ENCODE measurements at regions not wholly inside any gene's neighbourhood (a gene's known extent, or its start where the extent isn't known, plus 50 kb on each side); places are given as distances from the start of the nearest gene placed in this dataset.
"Not testable (repeated sequence)": the region's sequence is repeated elsewhere in the genome, so short reads cannot be mapped to it uniquely, and the experiment has no call there.

DNA sequence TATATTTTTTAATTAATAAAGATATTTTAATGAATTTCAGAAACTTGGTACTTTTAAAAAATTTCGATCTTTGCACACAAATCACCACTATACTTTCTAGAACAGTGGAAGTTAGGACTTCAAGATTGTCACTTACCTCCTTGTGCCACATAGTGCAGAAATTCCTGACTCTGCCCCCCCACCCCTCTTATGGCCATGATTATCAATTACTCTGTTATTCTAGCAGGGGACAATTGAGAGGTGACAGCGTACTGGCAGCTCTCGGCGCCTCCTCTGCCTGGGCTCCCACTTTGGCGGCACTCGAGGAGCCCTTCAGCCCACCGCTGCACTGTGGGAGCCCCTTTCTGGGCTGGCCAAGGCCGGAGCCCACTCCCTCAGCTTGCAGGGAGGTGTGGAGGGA, 325.9 kb downstream of the PPP1R3A start:
- ATAC-seq; H3K9me3 Mint-ChIP-seq; DNase-seq (ENCODE audit: low spot score in 2 of 2); H3K36me3 Mint-ChIP-seq; H3K27ac Mint-ChIP-seq: not testable (repeated sequence)

DNA sequence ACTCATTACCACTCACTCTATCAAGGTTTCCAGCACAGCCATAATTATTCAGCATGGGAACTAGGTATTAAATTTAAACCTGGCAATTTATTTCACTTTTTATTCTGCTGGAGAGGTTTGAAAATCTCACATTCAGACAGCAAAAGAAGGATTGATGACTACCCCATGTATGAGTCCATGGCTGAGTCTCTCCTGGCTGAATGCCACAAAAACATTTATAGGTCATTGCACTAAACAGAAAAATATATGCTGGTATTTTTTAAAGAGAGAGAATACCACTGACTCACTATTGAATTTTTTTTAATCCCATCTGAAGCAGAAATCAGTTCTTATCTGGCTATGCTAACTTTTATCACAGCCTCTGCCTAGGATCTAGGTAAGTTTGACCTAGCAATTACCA, 336.3 kb downstream of the PPP1R3A start:
- Mint-ChIP-seq H3K27ac (no peak overlapping the region), H3K36me3 (no peaks in the 10 kb centered on the region), H3K9me3 (peaks cover 0 to 4% of the 10 kb centered on the region in 2 donors)
- no peak for DNase-seq (ENCODE audit: low spot score in 2 of 2)
- ATAC-seq, result no peak

DNA sequence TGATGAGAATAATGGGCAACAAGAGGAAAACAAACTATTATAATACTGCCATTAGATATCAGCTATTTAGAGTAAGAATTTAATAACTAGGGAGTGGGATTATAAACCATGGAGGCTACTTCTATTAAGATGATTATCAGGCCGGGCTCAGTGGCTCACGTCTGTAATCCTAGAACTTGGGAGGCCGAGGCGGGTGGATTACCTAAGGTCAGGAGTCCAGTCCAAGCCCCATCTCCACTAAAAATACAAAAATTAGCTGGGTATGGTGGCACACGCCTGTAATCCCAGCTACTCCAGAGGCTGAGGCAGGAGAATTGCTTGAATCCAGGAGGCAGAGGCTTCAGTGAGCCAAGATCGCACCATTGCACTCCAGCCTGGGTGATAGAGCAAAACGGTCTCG, 355.6 kb downstream of the PPP1R3A start:
- H3K36me3 Mint-ChIP-seq; H3K27ac Mint-ChIP-seq; H3K9me3 Mint-ChIP-seq; ATAC-seq; DNase-seq (ENCODE audit: low spot score in 2 of 2): not testable (repeated sequence)

DNA sequence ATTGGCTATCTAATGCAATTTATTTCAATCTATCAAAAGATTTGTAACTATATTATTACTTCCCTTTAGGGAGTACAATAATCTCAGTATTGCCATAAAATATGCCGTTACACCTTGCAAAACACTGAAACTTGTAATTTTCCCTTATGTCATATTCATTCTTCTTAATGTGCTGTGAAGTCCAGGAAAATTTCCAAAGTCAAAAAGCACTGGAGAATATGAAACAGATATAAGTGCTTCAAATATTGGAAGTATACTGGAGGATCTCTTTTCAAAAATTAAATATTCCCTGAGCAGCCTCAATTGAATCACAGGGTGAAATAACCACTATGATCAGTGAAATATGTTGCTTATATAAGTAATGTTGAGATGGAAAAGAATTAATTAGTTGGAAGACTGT, 356.0 kb downstream of the PPP1R3A start:
- H3K36me3 Mint-ChIP-seq, result no peaks in the 10 kb centered on the region
- H3K9me3 Mint-ChIP-seq, result no peaks in the 10 kb centered on the region
- ATAC-seq, result no peak
- no peak for DNase-seq (ENCODE audit: low spot score in 2 of 2)
- H3K27ac Mint-ChIP-seq, result no peak overlapping the region

DNA sequence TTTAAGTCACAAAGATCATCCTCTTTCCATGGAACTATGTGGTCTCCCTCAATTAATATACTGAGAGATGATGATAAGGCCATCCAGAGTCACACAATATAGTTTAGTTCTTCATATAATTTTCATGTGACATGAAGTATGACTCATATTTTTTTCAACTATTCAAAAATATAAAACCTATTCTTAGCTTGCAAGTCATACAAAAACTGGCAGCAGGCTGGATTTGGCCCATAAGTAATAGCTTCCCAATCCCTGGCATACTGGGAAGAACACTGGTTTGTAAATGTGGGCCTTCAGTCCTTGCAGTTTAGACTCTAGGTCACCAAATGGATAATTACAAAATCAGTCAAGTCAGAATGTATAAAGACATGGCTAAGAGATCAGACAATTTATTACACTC, 356.6 kb downstream of the PPP1R3A start:
- Mint-ChIP-seq H3K27ac (no peak overlapping the region), H3K9me3 (no peaks in the 10 kb centered on the region), H3K36me3 (no peaks in the 10 kb centered on the region)
- DNase-seq (ENCODE audit: low spot score in 2 of 2) (no peak), ATAC-seq (no peak)

DNA sequence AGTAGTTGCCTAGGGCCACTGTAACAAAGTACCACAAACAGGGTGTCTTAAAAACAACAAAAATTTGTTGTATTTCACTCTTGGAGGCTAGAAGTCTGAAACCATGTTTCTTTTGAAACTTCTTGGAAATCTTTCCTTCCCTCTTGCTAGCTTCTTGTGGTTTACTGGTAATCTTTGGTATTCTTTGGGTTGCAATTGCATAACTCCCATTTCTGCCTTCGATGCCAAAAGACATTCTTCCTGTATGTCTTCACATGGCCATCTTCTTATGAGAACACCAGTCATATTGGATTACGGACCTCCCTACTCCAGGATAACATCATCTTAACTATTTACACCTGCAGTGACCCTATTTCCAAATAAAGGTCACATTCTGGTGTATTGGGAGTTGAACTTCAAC, 357.4 kb downstream of the PPP1R3A start:
- Mint-ChIP-seq H3K36me3 (no peaks in the 10 kb centered on the region), H3K9me3 (no peaks in the 10 kb centered on the region), H3K27ac (no peak overlapping the region)
- DNase-seq (ENCODE audit: low spot score in 2 of 2) (no peak), ATAC-seq (no peak)

DNA sequence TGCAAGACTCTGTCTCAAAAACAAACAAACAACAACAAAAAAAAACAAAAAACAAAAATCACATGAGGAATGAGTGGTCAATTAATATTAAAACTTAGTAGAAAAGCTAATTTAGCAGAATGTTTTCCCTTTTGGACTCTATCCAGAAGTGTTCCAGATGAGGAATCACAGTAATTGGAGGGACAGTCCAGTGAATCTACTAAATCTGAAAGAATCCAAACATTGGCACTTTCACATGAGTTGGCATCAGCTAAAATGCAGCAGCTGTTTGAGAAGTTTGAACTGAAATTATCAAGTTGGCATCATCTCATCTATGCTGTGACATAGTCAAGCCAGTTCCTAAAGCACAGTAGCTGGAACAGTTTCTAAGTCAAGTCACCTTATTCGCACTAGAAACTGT, 367.8 kb downstream of the PPP1R3A start:
- no peak overlapping the region for H3K27ac Mint-ChIP-seq
- ATAC-seq, result no peak
- no peak for DNase-seq (ENCODE audit: low spot score in 2 of 2)
- peaks cover 3 to 5% of the 10 kb centered on the region in 2 donors for H3K9me3 Mint-ChIP-seq
- no peaks in the 10 kb centered on the region for H3K36me3 Mint-ChIP-seq

DNA sequence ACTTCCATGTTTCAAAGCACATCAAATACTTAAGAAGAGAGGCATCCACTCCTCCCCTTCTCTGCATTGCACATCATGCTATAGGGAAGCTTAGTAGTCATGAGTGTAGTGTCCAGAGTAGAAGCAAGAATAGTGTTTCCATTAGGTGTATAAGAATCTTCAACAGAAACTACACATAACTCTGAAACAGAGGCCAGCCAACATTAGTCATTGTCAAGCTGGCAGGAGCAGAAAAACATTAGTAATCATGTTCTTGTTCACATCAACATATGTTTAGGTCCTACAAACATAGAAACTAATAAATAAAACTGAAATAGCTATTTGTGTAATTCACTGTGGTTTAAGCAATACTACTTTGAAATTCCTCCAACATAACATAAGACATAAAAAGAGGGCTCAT, 370.2 kb downstream of the PPP1R3A start:
- peaks cover 5 to 7% of the 10 kb centered on the region in 2 donors for H3K9me3 Mint-ChIP-seq
- ATAC-seq (no peak), DNase-seq (ENCODE audit: low spot score in 2 of 2) (no peak)
- no peak overlapping the region for H3K27ac Mint-ChIP-seq
- H3K36me3 Mint-ChIP-seq, result no peaks in the 10 kb centered on the region

DNA sequence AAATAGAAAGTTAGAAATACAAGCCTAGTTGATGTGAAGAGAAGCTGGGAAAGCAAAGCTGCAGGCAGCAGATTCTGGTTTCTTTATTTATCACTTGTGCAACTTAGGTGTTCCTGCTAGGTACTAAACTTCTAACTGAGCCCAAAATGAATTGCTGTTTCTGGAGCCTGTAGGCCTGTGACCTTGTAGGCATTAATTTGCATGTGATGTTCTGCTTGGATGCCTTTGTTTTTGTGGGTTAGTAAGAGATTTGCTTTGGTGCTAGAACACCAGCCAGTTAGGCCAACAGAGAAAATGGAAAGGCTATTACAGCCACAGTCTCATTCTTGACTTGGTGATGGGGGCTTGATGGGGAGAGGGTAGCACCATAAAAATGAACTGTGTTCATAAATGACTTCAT, 370.7 kb downstream of the PPP1R3A start:
- no peak overlapping the region for H3K27ac Mint-ChIP-seq
- ATAC-seq (no peak), DNase-seq (ENCODE audit: low spot score in 2 of 2) (no peak)
- peaks cover 5 to 7% of the 10 kb centered on the region in 2 donors for H3K9me3 Mint-ChIP-seq
- no peaks in the 10 kb centered on the region for H3K36me3 Mint-ChIP-seq

DNA sequence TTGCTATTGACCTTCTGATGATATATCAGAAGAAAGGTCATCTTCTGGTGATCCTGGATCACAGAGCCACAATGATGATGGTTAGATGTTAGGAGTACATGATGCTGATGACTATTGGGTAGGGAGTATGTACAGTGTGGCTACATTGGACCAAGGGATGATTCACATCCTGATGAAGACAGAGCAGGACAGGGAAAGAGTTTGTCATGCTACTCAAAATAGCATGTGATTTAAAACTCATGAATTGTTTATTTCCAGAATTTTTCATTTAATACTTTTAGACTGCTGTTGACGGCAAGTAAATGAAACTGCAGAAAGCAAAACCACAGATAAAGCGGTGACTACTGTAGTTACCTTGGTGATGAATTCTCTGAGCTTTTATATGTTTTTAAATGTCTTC, 397.3 kb downstream of the PPP1R3A start:
- Mint-ChIP-seq H3K9me3 (peaks cover 13 to 14% of the 10 kb centered on the region in 2 donors), H3K36me3 (no peaks in the 10 kb centered on the region), H3K27ac (no peak overlapping the region)
- DNase-seq (ENCODE audit: low spot score in 2 of 2) (no peak), ATAC-seq (no peak)

DNA sequence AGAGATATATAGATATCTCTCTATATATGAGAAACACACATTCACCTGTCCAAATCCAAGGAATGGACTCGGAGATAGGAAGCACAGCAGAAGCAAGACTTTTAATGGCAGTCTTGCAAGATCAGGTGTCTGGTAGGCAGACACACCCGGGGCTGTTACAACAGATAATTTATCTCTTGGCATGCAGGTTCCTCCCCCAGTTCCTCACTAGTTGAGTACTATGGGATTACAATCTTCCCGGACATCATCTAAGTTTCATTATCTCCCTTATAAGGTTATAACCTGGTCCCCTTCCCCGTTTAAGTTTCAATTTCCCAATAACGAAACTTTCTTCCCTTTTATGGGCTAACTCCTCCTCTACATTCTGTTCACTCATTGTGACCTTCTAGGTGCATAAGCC, 399.3 kb downstream of the PPP1R3A start:
- Mint-ChIP-seq H3K9me3 (peaks cover 14 to 21% of the 10 kb centered on the region in 2 donors), H3K27ac (no peak overlapping the region), H3K36me3 (no peaks in the 10 kb centered on the region)
- no peak for ATAC-seq
- no peak for DNase-seq (ENCODE audit: low spot score in 2 of 2)

DNA sequence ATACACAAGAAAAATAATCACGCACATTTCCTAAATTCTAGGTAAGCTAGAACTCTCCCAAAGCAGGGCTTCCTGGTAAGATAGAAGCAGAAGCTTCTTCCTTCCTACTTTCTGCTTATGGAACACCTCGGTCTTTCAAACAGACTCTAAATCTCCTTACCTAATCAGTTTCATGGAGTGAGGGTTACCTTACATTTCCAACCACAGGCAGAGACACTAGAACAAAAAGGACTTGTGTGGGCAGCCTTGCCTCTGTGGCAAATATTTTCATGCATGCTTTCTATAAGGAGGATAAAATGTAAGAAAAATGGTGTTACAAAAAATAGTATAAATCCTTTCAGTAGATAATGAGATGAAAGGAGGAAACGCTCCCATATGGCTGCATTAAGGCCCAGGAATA, 386.3 kb upstream of the SMIM30 start:
- Mint-ChIP-seq H3K36me3 (no peaks in the 10 kb centered on the region), H3K9me3 (peaks cover 10 to 15% of the 10 kb centered on the region in 2 donors), H3K27ac (no peak overlapping the region)
- ATAC-seq (no peak), DNase-seq (ENCODE audit: low spot score in 2 of 2) (no peak)

DNA sequence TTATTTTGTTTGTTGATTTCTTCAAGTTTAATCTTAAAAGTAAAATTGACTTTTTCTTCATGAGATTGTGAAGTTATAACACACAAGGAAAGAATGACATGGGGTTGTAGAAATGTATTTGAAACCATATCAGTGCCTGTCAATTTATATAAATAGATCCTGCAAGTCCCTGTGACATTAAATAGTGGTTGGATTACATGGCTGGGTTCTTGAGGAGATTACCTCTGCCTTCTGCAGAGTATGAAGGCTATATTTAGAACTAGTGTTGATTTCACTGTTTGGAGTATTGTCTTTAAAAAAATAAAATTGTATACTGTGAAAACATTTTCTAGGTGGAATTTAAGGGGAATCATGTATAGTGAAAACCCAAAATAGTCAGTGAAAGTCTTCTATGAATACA, 385.8 kb upstream of the SMIM30 start:
- H3K27ac Mint-ChIP-seq, result no peak overlapping the region
- ATAC-seq, result no peak

DNA sequence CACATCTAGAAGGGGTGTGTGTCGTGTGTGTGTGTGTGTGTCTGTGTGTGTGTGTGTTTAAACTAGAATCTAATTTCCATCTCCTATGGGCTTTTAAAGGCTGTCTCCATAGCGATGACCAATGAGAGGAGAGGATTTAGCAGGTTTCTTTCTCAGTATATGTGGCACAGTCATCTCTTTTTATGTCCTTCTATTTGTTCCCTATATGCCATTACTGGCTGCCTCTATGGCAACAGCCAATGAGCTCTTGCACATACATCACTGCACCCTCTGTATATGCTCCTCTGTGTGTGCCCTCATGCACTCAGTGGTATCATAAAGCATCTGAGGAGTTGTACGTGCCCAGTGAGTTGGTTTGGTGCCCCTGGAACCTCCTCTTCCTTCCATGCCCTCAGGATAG, 378.2 kb upstream of the SMIM30 start:
- H3K27ac Mint-ChIP-seq; H3K9me3 Mint-ChIP-seq; ATAC-seq; H3K36me3 Mint-ChIP-seq; DNase-seq (ENCODE audit: low spot score in 2 of 2): not testable (repeated sequence)

More for the DNA sequence above, 385.8 kb upstream of the SMIM30 start:
- no peak for DNase-seq (ENCODE audit: low spot score in 2 of 2)
- Mint-ChIP-seq H3K36me3 (no peaks in the 10 kb centered on the region), H3K9me3 (peaks cover 10 to 15% of the 10 kb centered on the region in 2 donors)

DNA sequence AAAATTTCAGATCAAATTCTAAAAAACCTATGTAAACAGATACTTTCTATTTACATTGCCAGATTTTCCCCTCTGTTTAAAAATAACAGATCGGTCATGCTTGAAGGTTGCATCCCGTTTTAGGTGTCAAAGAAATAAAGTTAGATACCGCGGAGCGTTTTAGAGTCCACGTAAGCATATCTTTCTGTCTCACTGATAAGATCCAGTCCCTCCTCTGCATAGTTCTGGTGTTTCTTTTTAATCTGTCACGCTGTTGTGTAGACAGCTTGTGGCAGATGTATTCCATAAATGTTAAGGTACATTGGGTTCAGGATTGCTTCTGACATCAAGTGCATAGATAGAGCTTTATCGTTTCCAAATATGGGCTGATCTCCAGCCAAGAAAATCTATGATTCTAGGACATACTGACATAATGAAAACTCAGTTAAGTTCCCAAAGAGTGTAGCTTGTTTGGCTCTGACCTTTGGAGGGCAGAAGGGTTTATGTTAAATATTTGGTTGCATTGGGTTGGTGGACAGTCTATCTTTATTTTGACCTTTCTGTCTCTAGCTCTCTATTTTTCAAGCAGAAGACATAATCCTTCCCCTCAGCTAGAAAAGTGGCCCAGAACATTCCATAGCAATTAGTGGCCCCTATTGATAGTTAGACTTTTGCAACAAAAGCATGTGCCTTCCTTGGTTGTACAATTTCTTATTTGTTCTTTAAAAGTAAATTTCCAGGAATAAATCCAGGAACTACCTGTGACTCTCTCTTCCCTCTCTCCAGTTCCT, 376.6 kb upstream of the SMIM30 start:
- ATAC-seq; DNase-seq (ENCODE audit: low spot score in 2 of 2); H3K36me3 Mint-ChIP-seq; H3K9me3 Mint-ChIP-seq; H3K27ac Mint-ChIP-seq: not testable (repeated sequence)

DNA sequence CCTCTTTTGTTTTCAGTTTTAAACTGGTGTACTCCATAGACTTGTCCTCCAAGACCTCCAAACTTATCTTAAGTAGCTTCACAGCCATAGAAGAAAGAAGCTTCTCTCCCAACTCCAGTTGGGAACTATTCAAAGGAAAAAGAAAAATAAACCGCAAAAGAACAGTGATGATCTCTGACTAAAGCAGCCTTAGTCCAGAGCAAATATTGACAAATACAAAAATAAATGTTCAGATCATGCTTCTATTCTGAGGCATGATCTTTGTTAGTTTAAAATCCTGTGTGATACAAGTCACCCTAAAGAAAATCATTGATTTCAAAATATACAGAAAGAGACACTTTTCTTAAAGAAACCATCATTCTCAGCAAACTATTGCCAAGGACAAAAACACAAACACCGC, 373.0 kb upstream of the SMIM30 start:
- Mint-ChIP-seq H3K27ac (no peak overlapping the region), H3K36me3 (no peaks in the 10 kb centered on the region), H3K9me3 (peaks cover 0 to 3% of the 10 kb centered on the region in 2 donors)
- no peak for ATAC-seq
- DNase-seq (ENCODE audit: low spot score in 2 of 2), result no peak

DNA sequence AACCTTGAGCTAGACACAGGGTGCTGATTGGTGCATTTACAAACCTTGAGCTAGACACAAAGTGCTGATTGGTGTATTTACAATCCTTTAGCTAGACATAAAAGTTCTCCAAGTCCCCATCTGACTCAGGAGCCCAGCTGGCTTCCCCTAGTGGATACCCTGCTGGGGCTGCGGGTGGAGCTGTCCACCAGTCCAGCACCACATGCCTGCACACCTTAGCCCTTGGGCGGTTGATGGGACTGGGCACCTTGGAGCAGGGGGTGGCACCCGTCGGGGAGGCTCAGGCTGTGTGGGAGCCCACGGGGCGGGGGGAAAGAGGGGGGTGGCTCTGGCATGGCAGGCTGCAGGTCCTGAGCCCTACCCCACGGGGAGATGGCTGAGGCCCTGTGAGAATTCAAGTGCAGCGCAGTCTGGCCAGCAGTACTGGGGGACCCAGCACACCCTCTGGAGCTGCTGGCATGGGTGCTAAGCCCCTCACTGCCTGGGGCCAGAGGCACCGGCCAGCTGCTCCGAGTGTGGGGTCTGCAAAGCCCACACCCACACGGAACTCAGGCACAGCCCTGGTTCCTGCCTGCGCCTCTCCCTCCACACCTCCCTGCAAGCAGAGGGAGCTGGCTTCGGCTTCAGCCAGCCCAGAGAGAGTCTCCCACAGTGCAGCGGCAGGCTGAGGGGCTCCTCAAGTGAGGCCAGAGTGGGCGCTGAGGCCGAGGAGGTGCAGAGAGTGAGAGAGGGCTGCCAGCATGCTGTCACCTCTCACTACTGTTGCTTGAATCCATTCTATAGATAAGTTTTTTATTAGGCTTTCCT, 369.8 kb upstream of the SMIM30 start:
- H3K36me3 Mint-ChIP-seq, result no peaks in the 10 kb centered on the region
- H3K9me3 Mint-ChIP-seq, result peaks cover 7 to 9% of the 10 kb centered on the region in 2 donors
- ATAC-seq (no peak), DNase-seq (ENCODE audit: low spot score in 2 of 2) (no peak)
- no peak overlapping the region for H3K27ac Mint-ChIP-seq

DNA sequence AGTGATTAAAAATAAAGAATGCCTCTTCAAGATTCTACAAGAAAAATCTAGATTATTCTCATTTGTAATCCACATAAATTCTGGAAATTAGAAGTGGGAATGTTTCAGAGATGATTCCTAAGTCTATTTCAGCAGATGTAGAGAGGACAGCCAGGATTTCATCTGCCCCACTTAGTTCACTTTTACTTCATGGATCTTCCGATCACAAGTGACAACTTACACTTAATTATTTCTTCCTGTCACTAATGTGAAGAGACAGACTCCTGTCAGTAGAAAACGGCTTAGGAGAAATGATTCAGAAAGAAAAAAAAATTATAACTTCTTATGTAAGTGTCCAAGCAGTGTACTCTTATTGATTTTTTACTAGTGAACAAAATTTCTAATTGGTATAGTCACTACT, 368.2 kb upstream of the SMIM30 start:
- DNase-seq (ENCODE audit: low spot score in 2 of 2), result no peak
- ATAC-seq, result no peak
- H3K9me3 Mint-ChIP-seq, result peaks cover 7 to 13% of the 10 kb centered on the region in 2 donors
- no peak overlapping the region for H3K27ac Mint-ChIP-seq
- no peaks in the 10 kb centered on the region for H3K36me3 Mint-ChIP-seq
